ENCODE measurements at regions not wholly inside any gene's neighbourhood (a gene's known extent, or its start where the extent isn't known, plus 50 kb on each side); places are given as distances from the start of the nearest gene placed in this dataset.

- H3K4me3 ChIP-seq (ENCODE audit: low read length in 2 of 2) = no peak overlapping the region
- H3K4me2 ChIP-seq (ENCODE audit: insufficient read depth, low read length, poor library complexity, severe bottlenecking) = no peak overlapping the region
- H3K23ac ChIP-seq (ENCODE audit: low read depth, low read length, poor library complexity) = no peak overlapping the region
- H2BK5ac ChIP-seq (ENCODE audit: low read length) = no peak overlapping the region
- H3K36me3 ChIP-seq (replicated peaks in 1 of 2; ENCODE audit: control insufficient read depth in 2 of 2, insufficient read depth in 2 of 2, low read length in 2 of 2) = no peaks in the 10 kb centered on the region
- no peak overlapping the region for H4K91ac ChIP-seq (ENCODE audit: low read depth, low read length, poor library complexity)
- WGBS, 2 donors (ENCODE audit: extremely low coverage in 2 of 2, insufficient read length in 2 of 2, insufficient replicate concordance in 1 of 2) = no CpG with 5 or more reads among the region's 11 CpGs
- H3K27me3 ChIP-seq (ENCODE audit: control insufficient read depth in 3 of 3, insufficient read depth in 3 of 3, low read depth in 1 of 3, low read length in 3 of 3) = no peaks in the 10 kb centered on the region
- peak overlapping the region; percentile 7 for H2BK12ac ChIP-seq (ENCODE audit: low read length)
- H3K9ac ChIP-seq (ENCODE audit: low read depth, low read length, poor library complexity) = peak overlapping the region; percentile 72
- H3K4me1 ChIP-seq (ENCODE audit: control insufficient read depth in 2 of 2, insufficient read depth in 1 of 2, low read depth in 1 of 2, low read length in 2 of 2) = no peaks in the 10 kb centered on the region
- DNase-seq (ENCODE audit: low spot score) = no peak
- H2BK120ac ChIP-seq (ENCODE audit: low read depth, low read length) = no peak overlapping the region
- no peak overlapping the region for H3K27ac ChIP-seq (replicated peaks; ENCODE audit: low read length)
- H4K8ac ChIP-seq (ENCODE audit: low read depth, low read length) = no peak overlapping the region
- H2AFZ ChIP-seq (ENCODE audit: low read length) = no peak overlapping the region
- no peak overlapping the region for H2AK5ac ChIP-seq (ENCODE audit: low read depth, low read length)
- no peak overlapping the region for H3K4ac ChIP-seq (ENCODE audit: low read length)
- no peak overlapping the region for H3K14ac ChIP-seq (ENCODE audit: low read length)
- H2BK15ac ChIP-seq (ENCODE audit: low read length) = no peak overlapping the region
- no peaks in the 10 kb centered on the region for H3K9me3 ChIP-seq (replicated peaks in 1 of 2; ENCODE audit: control insufficient read depth in 2 of 2, insufficient read depth in 1 of 2, low read depth in 1 of 2, low read length in 2 of 2)
- no peaks in the 10 kb centered on the region for H3K79me1 ChIP-seq (ENCODE audit: low read depth, low read length)
- H3K18ac ChIP-seq (ENCODE audit: low read length) = no peak overlapping the region
These were observed 251.6 kb upstream of the TSHZ3 start for GRCh38 chr19:31600731-31601295.

- WGBS, 2 donors (ENCODE audit: extremely low coverage in 2 of 2, insufficient read length in 2 of 2, insufficient replicate concordance in 1 of 2) = no CpG with 5 or more reads among the region's 9 CpGs
- H3K27ac ChIP-seq (replicated peaks; ENCODE audit: low read length) = no peak overlapping the region
These were observed 252.6 kb upstream of the TSHZ3 start for GRCh38 chr19:31601855-31602254.

GRCh38 chr19:31602548-31602947, 253.3 kb upstream of the TSHZ3 start:
- Histone ChIP-seq H3K79me1 (ENCODE audit: low read depth, low read length) (no peaks in the 10 kb centered on the region), H2AFZ (ENCODE audit: low read length) (no peak overlapping the region), H3K9ac (ENCODE audit: low read depth, low read length, poor library complexity) (no peak overlapping the region), H3K14ac (ENCODE audit: low read length) (no peak overlapping the region), H2BK120ac (ENCODE audit: low read depth, low read length) (no peak overlapping the region), H3K4ac (ENCODE audit: low read length) (no peak overlapping the region), H3K4me2 (ENCODE audit: insufficient read depth, low read length, poor library complexity, severe bottlenecking) (no peak overlapping the region), H2BK12ac (ENCODE audit: low read length) (no peak overlapping the region), H3K23ac (ENCODE audit: low read depth, low read length, poor library complexity) (no peak overlapping the region), H3K18ac (ENCODE audit: low read length) (no peak overlapping the region), H4K91ac (ENCODE audit: low read depth, low read length, poor library complexity) (no peak overlapping the region), H3K36me3 (replicated peaks in 1 of 2; ENCODE audit: control insufficient read depth in 2 of 2, insufficient read depth in 2 of 2, low read length in 2 of 2) (no peaks in the 10 kb centered on the region), H3K4me3 (ENCODE audit: low read length in 2 of 2) (no peak overlapping the region), H3K9me3 (replicated peaks in 1 of 2; ENCODE audit: control insufficient read depth in 2 of 2, insufficient read depth in 1 of 2, low read depth in 1 of 2, low read length in 2 of 2) (no peaks in the 10 kb centered on the region), H4K8ac (ENCODE audit: low read depth, low read length) (no peak overlapping the region), H2BK5ac (ENCODE audit: low read length) (no peak overlapping the region), H2AK5ac (ENCODE audit: low read depth, low read length) (no peak overlapping the region), H3K4me1 (ENCODE audit: control insufficient read depth in 2 of 2, insufficient read depth in 1 of 2, low read depth in 1 of 2, low read length in 2 of 2) (no peaks in the 10 kb centered on the region), H3K27me3 (ENCODE audit: control insufficient read depth in 3 of 3, insufficient read depth in 3 of 3, low read depth in 1 of 3, low read length in 3 of 3) (no peaks in the 10 kb centered on the region), H2BK15ac (ENCODE audit: low read length) (no peak overlapping the region), H3K27ac (replicated peaks; ENCODE audit: low read length) (no peak overlapping the region)
- DNase-seq (ENCODE audit: low spot score) = no peak
- no CpG with 5 or more reads among the region's 4 CpGs for WGBS, 2 donors (ENCODE audit: extremely low coverage in 2 of 2, insufficient read length in 2 of 2, insufficient replicate concordance in 1 of 2)

More at GRCh38 chr19:31601855-31602254, 252.6 kb upstream of the TSHZ3 start:
- no peak overlapping the region for H4K91ac ChIP-seq (ENCODE audit: low read depth, low read length, poor library complexity)
- H3K23ac ChIP-seq (ENCODE audit: low read depth, low read length, poor library complexity) = no peak overlapping the region
- H3K18ac ChIP-seq (ENCODE audit: low read length) = no peak overlapping the region
- no peaks in the 10 kb centered on the region for H3K36me3 ChIP-seq (replicated peaks in 1 of 2; ENCODE audit: control insufficient read depth in 2 of 2, insufficient read depth in 2 of 2, low read length in 2 of 2)
- no peak overlapping the region for H3K4me2 ChIP-seq (ENCODE audit: insufficient read depth, low read length, poor library complexity, severe bottlenecking)
- no peak overlapping the region for H4K8ac ChIP-seq (ENCODE audit: low read depth, low read length)
- H3K14ac ChIP-seq (ENCODE audit: low read length) = no peak overlapping the region
- no peak overlapping the region for H2AFZ ChIP-seq (ENCODE audit: low read length)
- H3K9me3 ChIP-seq (replicated peaks in 1 of 2; ENCODE audit: control insufficient read depth in 2 of 2, insufficient read depth in 1 of 2, low read depth in 1 of 2, low read length in 2 of 2) = no peaks in the 10 kb centered on the region
- H3K27me3 ChIP-seq (ENCODE audit: control insufficient read depth in 3 of 3, insufficient read depth in 3 of 3, low read depth in 1 of 3, low read length in 3 of 3) = no peaks in the 10 kb centered on the region
- H3K4me1 ChIP-seq (ENCODE audit: control insufficient read depth in 2 of 2, insufficient read depth in 1 of 2, low read depth in 1 of 2, low read length in 2 of 2) = no peaks in the 10 kb centered on the region
- DNase-seq (ENCODE audit: low spot score) = no peak
- no peak overlapping the region for H2BK15ac ChIP-seq (ENCODE audit: low read length)
- H3K79me1 ChIP-seq (ENCODE audit: low read depth, low read length) = no peaks in the 10 kb centered on the region
- H2BK120ac ChIP-seq (ENCODE audit: low read depth, low read length) = no peak overlapping the region
- no peak overlapping the region for H2BK12ac ChIP-seq (ENCODE audit: low read length)
- no peak overlapping the region for H3K4me3 ChIP-seq (ENCODE audit: low read length in 2 of 2)
- H3K9ac ChIP-seq (ENCODE audit: low read depth, low read length, poor library complexity) = no peak overlapping the region
- H2BK5ac ChIP-seq (ENCODE audit: low read length) = no peak overlapping the region
- no peak overlapping the region for H2AK5ac ChIP-seq (ENCODE audit: low read depth, low read length)
- H3K4ac ChIP-seq (ENCODE audit: low read length) = no peak overlapping the region

- Histone ChIP-seq H3K9ac (ENCODE audit: low read depth, low read length, poor library complexity) (no peak overlapping the region), H3K23ac (ENCODE audit: low read depth, low read length, poor library complexity) (no peak overlapping the region)
- WGBS, 2 donors (ENCODE audit: extremely low coverage in 2 of 2, insufficient read length in 2 of 2, insufficient replicate concordance in 1 of 2) = no CpG with 5 or more reads among the region's 10 CpGs
These were observed 255.3 kb upstream of the TSHZ3 start for GRCh38 chr19:31604493-31605040.

More at GRCh38 chr19:31604493-31605040, 255.3 kb upstream of the TSHZ3 start:
- peak overlapping the region; percentile 39 for H2BK5ac ChIP-seq (ENCODE audit: low read length)
- H3K4me3 ChIP-seq (ENCODE audit: low read length in 2 of 2) = no peak overlapping the region
- no peak overlapping the region for H3K27ac ChIP-seq (replicated peaks; ENCODE audit: low read length)
- no peak overlapping the region for H2BK12ac ChIP-seq (ENCODE audit: low read length)
- H3K18ac ChIP-seq (ENCODE audit: low read length) = no peak overlapping the region
- no peaks in the 10 kb centered on the region for H3K79me1 ChIP-seq (ENCODE audit: low read depth, low read length)
- no peak overlapping the region for H4K8ac ChIP-seq (ENCODE audit: low read depth, low read length)
- no peak overlapping the region for H4K91ac ChIP-seq (ENCODE audit: low read depth, low read length, poor library complexity)
- no peak overlapping the region for H3K4me2 ChIP-seq (ENCODE audit: insufficient read depth, low read length, poor library complexity, severe bottlenecking)
- H2AK5ac ChIP-seq (ENCODE audit: low read depth, low read length) = no peak overlapping the region
- H2BK120ac ChIP-seq (ENCODE audit: low read depth, low read length) = no peak overlapping the region
- H3K4ac ChIP-seq (ENCODE audit: low read length) = no peak overlapping the region
- H3K27me3 ChIP-seq (ENCODE audit: control insufficient read depth in 3 of 3, insufficient read depth in 3 of 3, low read depth in 1 of 3, low read length in 3 of 3) = no peaks in the 10 kb centered on the region
- DNase-seq (ENCODE audit: low spot score) = no peak
- no peak overlapping the region for H3K14ac ChIP-seq (ENCODE audit: low read length)
- no peaks in the 10 kb centered on the region for H3K9me3 ChIP-seq (replicated peaks in 1 of 2; ENCODE audit: control insufficient read depth in 2 of 2, insufficient read depth in 1 of 2, low read depth in 1 of 2, low read length in 2 of 2)
- H2BK15ac ChIP-seq (ENCODE audit: low read length) = no peak overlapping the region
- no peak overlapping the region for H2AFZ ChIP-seq (ENCODE audit: low read length)
- H3K36me3 ChIP-seq (replicated peaks in 1 of 2; ENCODE audit: control insufficient read depth in 2 of 2, insufficient read depth in 2 of 2, low read length in 2 of 2) = no peaks in the 10 kb centered on the region
- H3K4me1 ChIP-seq (ENCODE audit: control insufficient read depth in 2 of 2, insufficient read depth in 1 of 2, low read depth in 1 of 2, low read length in 2 of 2) = no peaks in the 10 kb centered on the region

All from neuronal stem cell (in vitro differentiated cells).